ENCODE measurements at regions not wholly inside any gene's neighbourhood (a gene's known extent, or its start where the extent isn't known, plus 50 kb on each side); places are given as distances from the start of the nearest gene placed in this dataset.

DNA sequence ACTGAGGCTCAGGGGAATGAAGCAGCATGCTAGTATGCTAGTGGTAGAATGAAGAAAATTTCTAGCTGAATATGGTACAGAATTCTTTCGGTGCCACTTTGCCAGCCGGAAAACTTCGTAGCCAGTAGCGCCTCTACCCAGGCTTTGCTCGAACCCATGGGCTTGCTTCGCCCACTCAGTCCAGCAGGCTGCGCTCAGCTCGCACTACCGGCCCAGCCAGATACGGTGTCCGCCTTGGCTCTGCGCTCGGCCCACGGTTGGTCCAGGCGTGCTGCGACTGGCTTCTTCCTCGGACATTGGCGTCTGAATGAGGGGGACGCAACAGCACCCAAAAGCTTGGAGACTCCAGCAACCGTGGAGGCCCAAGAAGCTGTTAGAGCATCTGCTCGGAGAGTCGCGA is 372.5 kb upstream of the CDH8 start:
- no peak overlapping the region for H3K4me2 ChIP-seq (ENCODE audit: low read length)

DNA sequence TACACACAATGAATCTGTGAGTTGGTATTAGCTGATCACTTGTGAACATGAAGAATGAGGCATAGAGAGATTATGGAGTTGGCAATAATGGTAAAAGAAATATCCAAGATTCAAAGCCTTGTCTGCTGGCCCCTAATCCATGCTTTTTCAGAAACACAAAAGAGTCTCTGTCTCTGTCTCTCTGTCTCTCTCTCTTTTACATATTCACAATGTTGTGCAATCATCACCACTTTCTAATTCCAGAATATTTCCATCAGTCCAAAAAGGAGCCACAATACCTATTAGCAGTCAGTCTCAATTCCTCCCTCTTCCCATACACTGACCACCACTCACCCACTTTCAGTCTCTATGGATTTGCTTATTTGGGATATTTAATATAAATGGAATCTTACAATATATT is 370.1 kb upstream of the CDH8 start:
- no peak for TF ChIP-seq EZH2phosphoT487 (IDR thresholded peaks at IDR 0.05; ENCODE audit: borderline replicate concordance, low read length)
- TF ChIP-seq, protein P1, sequence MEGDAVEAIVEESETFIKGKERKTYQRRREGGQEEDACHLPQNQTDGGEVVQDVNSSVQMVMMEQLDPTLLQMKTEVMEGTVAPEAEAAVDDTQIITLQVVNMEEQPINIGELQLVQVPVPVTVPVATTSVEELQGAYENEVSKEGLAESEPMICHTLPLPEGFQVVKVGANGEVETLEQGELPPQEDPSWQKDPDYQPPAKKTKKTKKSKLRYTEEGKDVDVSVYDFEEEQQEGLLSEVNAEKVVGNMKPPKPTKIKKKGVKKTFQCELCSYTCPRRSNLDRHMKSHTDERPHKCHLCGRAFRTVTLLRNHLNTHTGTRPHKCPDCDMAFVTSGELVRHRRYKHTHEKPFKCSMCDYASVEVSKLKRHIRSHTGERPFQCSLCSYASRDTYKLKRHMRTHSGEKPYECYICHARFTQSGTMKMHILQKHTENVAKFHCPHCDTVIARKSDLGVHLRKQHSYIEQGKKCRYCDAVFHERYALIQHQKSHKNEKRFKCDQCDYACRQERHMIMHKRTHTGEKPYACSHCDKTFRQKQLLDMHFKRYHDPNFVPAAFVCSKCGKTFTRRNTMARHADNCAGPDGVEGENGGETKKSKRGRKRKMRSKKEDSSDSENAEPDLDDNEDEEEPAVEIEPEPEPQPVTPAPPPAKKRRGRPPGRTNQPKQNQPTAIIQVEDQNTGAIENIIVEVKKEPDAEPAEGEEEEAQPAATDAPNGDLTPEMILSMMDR (IDR thresholded peaks at IDR 0.05; ENCODE audit: low read depth, low read length, poor library complexity, severe bottlenecking), result no peak
- Histone ChIP-seq H3K27me3 (ENCODE audit: control insufficient read depth, low read length) (no peaks in the 10 kb centered on the region), H3K27ac (ENCODE audit: low read depth, low read length) (no peak overlapping the region), H3F3A (ENCODE audit: control insufficient read depth, insufficient read depth) (no peaks in the 10 kb centered on the region), H4K20me1 (ENCODE audit: control insufficient read depth, insufficient read depth, low read depth, low read length) (no peaks in the 10 kb centered on the region), H3K79me2 (ENCODE audit: control insufficient read depth, low read length) (no peaks in the 10 kb centered on the region), H3K4me3 (ENCODE audit: low read length) (no peak overlapping the region), H3K9me2 (replicated peaks; ENCODE audit: control insufficient read depth, low read length) (no peaks in the 10 kb centered on the region), H3K4me1 (ENCODE audit: control insufficient read depth, low read length) (no peaks in the 10 kb centered on the region), H3K36me3 (ENCODE audit: control insufficient read depth, low read length) (no peaks in the 10 kb centered on the region), H3K4me2 (ENCODE audit: low read length) (no peak overlapping the region), H3K9me3 (ENCODE audit: control insufficient read depth, insufficient read depth, low read length) (no peaks in the 10 kb centered on the region)

More for the DNA sequence above, 372.5 kb upstream of the CDH8 start:
- no peaks in the 10 kb centered on the region for H3F3A ChIP-seq (ENCODE audit: control insufficient read depth, insufficient read depth)
- no peak overlapping the region for H3K4me3 ChIP-seq (ENCODE audit: low read length)
- H3K79me2 ChIP-seq (ENCODE audit: control insufficient read depth, low read length), result no peaks in the 10 kb centered on the region
- H4K20me1 ChIP-seq (ENCODE audit: control insufficient read depth, insufficient read depth, low read depth, low read length), result no peaks in the 10 kb centered on the region
- TF ChIP-seq, protein P1 (IDR thresholded peaks at IDR 0.05; ENCODE audit: low read depth, low read length, poor library complexity, severe bottlenecking), result no peak
- no peak for TF ChIP-seq EZH2phosphoT487 (IDR thresholded peaks at IDR 0.05; ENCODE audit: borderline replicate concordance, low read length)
- no peaks in the 10 kb centered on the region for H3K4me1 ChIP-seq (ENCODE audit: control insufficient read depth, low read length)
- H3K9me3 ChIP-seq (ENCODE audit: control insufficient read depth, insufficient read depth, low read length), result no peaks in the 10 kb centered on the region
- no peaks in the 10 kb centered on the region for H3K27me3 ChIP-seq (ENCODE audit: control insufficient read depth, low read length)
- no peaks in the 10 kb centered on the region for H3K36me3 ChIP-seq (ENCODE audit: control insufficient read depth, low read length)
- H3K27ac ChIP-seq (ENCODE audit: low read depth, low read length), result no peak overlapping the region
- no peaks in the 10 kb centered on the region for H3K9me2 ChIP-seq (replicated peaks; ENCODE audit: control insufficient read depth, low read length)

DNA sequence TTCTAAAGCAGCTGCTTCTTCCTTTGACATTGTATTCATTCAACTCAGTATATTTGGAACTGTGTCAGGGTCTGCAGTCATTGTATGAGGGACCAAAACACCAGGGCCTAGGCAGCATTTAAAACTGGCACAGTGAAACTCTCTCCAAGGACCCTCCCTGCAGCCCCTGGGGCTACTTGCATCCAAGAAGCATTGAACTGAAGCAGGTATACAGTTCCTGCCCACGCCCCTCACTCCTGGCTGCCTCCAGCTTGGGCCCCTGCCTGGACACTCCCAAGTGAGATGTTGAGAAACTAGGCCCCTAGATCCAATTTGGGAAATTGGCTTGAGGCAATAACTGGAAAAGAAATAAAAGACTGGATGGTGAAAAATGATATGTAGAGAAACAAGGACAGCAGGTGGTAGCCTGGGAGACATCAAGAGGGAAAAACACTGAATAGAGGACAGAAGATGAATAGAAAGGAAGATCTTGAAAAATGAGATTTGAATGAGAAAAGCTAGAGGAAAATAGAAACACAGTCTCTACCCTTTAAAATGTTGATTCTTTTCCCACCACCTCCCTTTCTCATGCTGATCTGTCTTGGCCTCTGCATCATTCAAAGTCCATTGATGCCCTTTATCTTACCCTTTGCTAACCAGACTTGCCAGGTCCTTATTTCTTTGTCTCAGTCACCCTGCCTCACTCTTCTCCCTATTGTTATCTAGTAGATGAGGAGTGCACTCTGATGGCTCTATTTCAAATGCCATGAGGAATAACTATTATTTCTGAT is 368.8 kb upstream of the CDH8 start:
- Histone ChIP-seq H3K36me3 (ENCODE audit: control insufficient read depth, low read length) (no peaks in the 10 kb centered on the region), H3K4me3 (ENCODE audit: low read length) (no peak overlapping the region), H3F3A (ENCODE audit: control insufficient read depth, insufficient read depth) (no peaks in the 10 kb centered on the region), H3K9me3 (ENCODE audit: control insufficient read depth, insufficient read depth, low read length) (no peaks in the 10 kb centered on the region), H3K27ac (ENCODE audit: low read depth, low read length) (no peak overlapping the region), H3K4me1 (ENCODE audit: control insufficient read depth, low read length) (no peaks in the 10 kb centered on the region), H4K20me1 (ENCODE audit: control insufficient read depth, insufficient read depth, low read depth, low read length) (no peaks in the 10 kb centered on the region), H3K27me3 (ENCODE audit: control insufficient read depth, low read length) (no peaks in the 10 kb centered on the region), H3K79me2 (ENCODE audit: control insufficient read depth, low read length) (no peaks in the 10 kb centered on the region), H3K4me2 (ENCODE audit: low read length) (no peak overlapping the region), H3K9me2 (replicated peaks; ENCODE audit: control insufficient read depth, low read length) (no peaks in the 10 kb centered on the region)
- no peak for TF ChIP-seq EZH2phosphoT487 (IDR thresholded peaks at IDR 0.05; ENCODE audit: borderline replicate concordance, low read length)
- TF ChIP-seq, protein P1 (IDR thresholded peaks at IDR 0.05; ENCODE audit: low read depth, low read length, poor library complexity, severe bottlenecking), result no peak

Data from DOHH2 (cell line).